HG02642 (cell line): ENCODE measurements at regions not wholly inside any gene's neighbourhood (a gene's known extent, or its start where the extent isn't known, plus 50 kb on each side); places are given as distances from the start of the nearest gene placed in this dataset.

ENCODE experiments used
- ATAC-seq: cut with Tn5 transposase; IDR thresholded peaks from one replicate; pipeline ENCODE4 v1.9.1; 2021; ENCODE audit warnings: mild to moderate bottlenecking; ENCODE audit not compliant: unreplicated experiment, poor library complexity

- no peak for ATAC-seq
Observed at GRCh38 chr4:59565836-59566235, 1634.3 kb upstream of the ADGRL3 start.

- peak; percentile 67 for ATAC-seq
Observed at GRCh38 chr4:59570860-59571476, 1629.2 kb upstream of the ADGRL3 start.

GRCh38 chr4:59571805-59572430, 1628.2 kb upstream of the ADGRL3 start:
- no peak for ATAC-seq

DNA sequence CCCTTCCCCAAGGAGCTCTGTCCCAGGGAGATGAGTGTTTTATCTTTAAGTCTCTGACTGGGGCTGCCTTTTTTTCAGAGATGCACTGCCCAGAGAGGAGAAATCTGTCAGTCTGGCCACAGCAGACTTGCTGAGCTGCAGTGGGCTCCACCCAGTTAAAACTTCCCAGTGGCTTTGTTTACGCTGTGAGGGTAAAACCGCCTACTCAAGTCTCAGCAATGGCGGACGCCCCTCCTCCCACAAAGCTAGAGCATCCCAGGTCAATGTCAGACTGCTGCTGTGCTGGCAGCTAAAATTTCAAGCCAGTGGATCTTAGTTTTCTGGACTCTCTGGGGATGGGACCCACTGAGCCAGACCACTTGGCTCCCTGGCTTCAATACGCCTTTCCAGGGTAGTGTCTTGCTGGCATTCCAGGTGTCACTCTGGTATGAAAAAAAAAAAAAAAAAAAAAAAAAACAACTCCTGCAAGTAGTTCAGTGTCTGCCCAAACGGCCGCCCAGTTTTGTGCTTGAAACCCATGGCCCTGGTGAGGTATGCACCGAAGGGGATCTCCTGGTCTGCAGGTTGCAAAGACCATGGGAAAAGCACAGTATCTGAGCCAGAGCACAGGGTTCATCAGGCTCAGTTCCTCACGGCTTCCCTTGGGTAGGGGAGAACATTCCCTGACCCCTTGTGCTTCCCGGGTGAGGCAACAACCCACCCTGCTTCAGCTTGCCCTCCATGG, 1616.1 kb upstream of the ADGRL3 start:
- ATAC-seq, result no peak

- no peak for ATAC-seq
Observed at GRCh38 chr4:59597536-59598329, 1602.4 kb upstream of the ADGRL3 start.

DNA sequence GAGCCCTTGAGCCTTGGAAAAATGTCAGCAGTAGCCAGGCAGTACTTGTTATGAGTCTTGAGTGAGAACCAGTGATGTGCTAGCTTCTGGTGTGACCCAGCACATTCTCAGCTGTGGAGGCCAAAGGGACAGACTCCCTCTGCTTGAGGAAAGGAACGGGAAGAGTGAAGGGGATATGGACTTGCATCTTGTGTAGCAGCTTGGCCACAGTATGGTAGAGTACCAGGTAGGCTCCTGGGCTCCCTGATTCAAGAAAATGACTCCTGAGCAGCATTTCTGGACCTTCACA, 1601.9 kb upstream of the ADGRL3 start:
- no peak for ATAC-seq

DNA sequence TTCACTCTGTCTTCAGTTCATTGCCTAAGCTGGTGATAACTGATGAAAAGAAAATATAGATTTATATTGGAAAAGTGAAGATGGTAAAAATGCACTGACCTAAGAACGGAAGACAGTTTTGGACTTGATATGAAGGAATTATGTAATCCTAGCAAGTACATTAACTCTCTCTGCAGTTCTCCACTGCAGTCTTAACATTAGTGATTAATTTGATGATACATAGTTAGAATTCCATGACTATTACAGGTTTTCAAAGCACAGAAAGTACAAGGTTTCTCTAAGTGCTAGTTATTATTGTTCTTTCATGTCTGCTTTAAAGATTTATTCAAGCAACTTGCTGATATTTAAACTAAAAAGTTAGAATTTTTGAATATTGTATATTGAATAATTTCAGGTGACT, 1591.7 kb upstream of the ADGRL3 start:
- ATAC-seq, result no peak

DNA sequence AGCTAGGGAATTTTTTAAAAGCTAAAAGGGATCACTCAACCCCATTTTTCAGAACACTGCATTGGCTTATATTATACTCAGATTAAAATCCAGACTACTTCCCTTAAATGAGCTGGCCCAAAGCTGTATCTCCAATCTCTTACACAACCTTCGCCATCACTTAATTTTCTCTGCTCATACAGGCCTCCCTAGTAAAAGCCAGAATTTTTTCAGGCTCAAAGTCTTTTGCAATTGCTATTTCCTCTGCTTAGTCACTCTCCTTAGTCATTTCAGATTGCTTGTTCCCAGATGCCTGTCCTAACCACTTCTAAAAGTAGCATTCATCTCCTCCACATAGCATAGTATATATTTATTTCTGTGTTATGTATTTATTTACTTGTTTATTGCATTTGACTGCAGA, 1587.9 kb upstream of the ADGRL3 start:
- no peak for ATAC-seq

GRCh38 chr4:59615316-59615715, 1584.8 kb upstream of the ADGRL3 start:
- no peak for ATAC-seq

GRCh38 chr4:59629348-59629747, 1570.8 kb upstream of the ADGRL3 start:
- ATAC-seq, result no peak

DNA sequence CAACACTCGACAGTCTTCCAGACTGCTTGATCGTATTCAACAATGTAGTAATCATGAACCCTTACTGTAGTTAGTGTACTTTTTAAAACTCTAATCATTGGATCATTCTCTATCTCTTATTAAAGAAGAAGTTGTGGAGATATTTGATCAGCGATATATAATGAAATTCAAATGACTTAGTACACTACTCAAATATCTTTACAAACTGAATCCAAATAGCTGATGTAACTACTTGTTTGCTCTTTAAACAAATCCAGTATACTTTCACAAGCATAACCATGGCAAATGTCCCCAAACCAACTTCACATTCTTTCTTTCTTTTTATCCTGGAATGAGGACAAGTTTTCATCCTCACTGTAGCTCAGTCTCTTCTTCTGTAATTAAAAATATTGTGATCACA, 1569.9 kb upstream of the ADGRL3 start:
- no peak for ATAC-seq

- no peak for ATAC-seq
Observed at GRCh38 chr4:59630922-59631321, 1569.2 kb upstream of the ADGRL3 start.

DNA sequence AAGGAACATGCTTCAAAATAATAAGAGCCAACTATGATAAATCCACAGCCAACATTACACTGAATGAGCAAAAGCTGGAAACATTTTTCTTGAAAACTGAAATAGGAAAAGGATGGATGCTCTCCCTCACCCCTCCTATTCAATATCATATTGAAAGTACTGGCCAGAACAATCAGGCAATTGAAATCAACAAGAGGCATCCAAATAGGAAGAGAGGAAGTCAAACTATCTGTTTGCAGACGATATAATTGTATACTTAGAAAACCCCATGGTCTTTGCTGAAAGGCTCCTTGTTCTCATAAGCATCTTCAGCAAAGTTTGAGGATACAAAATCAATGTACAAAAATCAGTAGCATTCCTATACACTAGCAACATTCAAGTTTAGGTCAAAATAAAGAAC, 1562.5 kb upstream of the ADGRL3 start:
- ATAC-seq, result no peak

- ATAC-seq, result no peak
Observed at GRCh38 chr4:59643682-59644081, 1556.4 kb upstream of the ADGRL3 start.

- ATAC-seq, result no peak
Observed at GRCh38 chr4:59644765-59645164, 1555.4 kb upstream of the ADGRL3 start.

- no peak for ATAC-seq
Observed at GRCh38 chr4:59646082-59646481, 1554.0 kb upstream of the ADGRL3 start.

DNA sequence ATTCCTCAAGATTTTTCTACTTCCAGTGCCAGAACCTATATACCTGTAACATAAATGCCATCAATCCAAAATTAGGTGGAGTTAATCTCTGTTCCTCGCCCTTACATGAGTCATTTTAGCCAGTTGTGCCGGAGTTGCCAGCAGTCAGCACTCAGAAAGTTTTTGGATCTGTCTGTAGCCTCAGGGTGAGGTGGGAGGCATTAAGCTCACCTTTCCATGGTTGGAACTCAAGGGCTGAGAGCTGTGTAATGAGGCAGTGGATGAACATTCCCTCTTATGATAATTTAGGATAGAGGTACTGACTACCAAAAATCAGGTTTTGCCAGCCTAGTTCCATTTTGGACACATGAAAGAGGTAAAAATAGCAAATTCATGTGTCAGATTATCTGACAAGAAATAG, 1553.1 kb upstream of the ADGRL3 start:
- ATAC-seq, result no peak

- no peak for ATAC-seq
Observed at GRCh38 chr4:59647500-59647899, 1552.6 kb upstream of the ADGRL3 start.

DNA sequence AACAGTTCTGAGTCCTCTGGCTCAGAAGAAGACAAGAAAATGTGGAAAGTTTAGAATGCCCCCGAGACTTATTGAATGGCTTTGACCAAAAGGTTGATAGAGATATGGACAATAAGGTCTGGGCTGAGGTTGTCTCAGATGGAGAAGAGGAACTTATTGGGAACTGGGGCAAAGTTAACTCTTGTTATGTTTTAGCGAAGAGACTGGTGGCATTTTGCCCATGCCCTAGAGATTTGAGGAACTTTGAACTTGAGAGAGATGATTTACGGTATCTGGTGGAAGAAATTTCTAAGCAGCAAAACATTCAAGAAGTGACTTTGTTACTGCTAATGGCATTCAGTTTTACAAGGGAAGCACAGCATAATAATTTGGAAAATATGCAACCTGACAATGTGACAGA, 1549.3 kb upstream of the ADGRL3 start:
- ATAC-seq, result no peak

DNA sequence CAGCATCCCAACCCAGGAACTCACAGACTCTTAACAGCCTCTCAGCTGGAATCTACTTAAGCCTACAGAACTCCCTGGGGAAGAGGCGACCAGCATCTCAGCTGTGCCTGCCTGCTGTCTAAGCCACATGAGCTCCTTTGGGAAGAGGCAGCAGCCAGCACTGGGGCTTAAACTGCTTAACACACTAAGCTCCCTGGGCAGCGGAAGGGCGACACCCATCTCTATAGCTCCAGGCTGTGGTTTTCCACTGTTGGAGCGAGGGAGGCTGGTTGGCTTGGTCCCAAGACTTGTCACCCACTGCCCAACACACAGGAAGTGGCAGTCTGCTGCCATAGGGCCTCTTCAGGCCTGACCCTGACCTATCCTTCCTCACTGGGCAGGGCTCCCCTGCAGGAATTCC, 1544.1 kb upstream of the ADGRL3 start:
- ATAC-seq, result no peak

DNA sequence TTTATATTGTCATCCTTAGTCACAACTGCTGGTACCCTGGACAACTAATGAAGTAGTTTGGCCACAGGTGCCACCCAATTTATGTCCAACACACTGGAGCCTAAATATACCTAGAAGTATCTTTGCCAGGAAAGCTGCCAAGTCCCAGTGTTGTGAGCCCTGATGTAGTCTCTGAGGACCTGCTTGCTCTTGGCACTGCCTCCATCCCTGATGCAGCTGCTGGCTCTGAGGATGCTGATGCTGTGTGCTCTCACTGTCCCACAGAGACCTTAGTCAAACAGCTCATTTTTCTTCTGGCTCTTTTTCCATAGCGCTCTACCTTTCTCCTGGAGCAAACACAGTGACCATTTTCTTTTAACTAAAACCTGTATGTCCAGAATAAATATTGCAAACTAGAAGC, 1535.4 kb upstream of the ADGRL3 start:
- no peak for ATAC-seq
